Uterus (tissue), 3 donors: ENCODE measurements at regions not wholly inside any gene's neighbourhood (a gene's known extent, or its start where the extent isn't known, plus 50 kb on each side); places are given as distances from the start of the nearest gene placed in this dataset.

Experiments
- DNase-seq, 2 donors: peaks; one replicate each; pipeline ENCODE4 v3.0.0-alpha.2; 2019 to 2020
- H3K27ac ChIP-seq, 2 donors: fragments of 200-600 bp; sonication (generic); 1 replicate in 1 of 2; 2 replicates in 1 of 2; pipeline ENCODE4 v1.5.1; 2016 to 2018
- H3K27me3 ChIP-seq, 2 donors: fragments of 200-600 bp; sonication (generic); one replicate each; pipeline ENCODE4 v1.5.1; 2018 to 2019; ENCODE audit warnings: control low read depth in 1 of 2
- H3K36me3 ChIP-seq, 2 donors: fragments of 200-600 bp; sonication (generic); one replicate each; pipeline ENCODE4 v1.5.1; 2019; ENCODE audit warnings: control low read depth in 1 of 2
- H3K4me1 ChIP-seq, 2 donors: fragments of 200-600 bp; sonication (generic); one replicate each; pipeline ENCODE4 v1.5.1; 2018 to 2019; ENCODE audit warnings: control low read depth in 1 of 2
- H3K4me3 ChIP-seq, 2 donors: fragments of 200-600 bp; sonication (generic); 1 replicate in 1 of 2; 2 replicates in 1 of 2; pipeline ENCODE4 v1.5.1; 2018 to 2019; ENCODE audit warnings: mild to moderate bottlenecking in 1 of 2
- H3K9me3 ChIP-seq, 2 donors: fragments of 200-600 bp; sonication (generic); one replicate each; pipeline ENCODE4 v1.5.1; 2019; ENCODE audit warnings: control low read depth in 1 of 2
- CTCF ChIP-seq, 4 experiments: fragments of 200-600 bp in 2 of 4; fragments of 450-650 bp in 2 of 4; sonication (generic) in 2 of 4; IDR thresholded peaks; one replicate each; pipeline ENCODE4 v1.5.1; 2016 to 2019; ENCODE audit warnings: antibody characterized with exemption in 4 of 4, mild to moderate bottlenecking in 2 of 4, moderate library complexity in 1 of 4
- POLR2A ChIP-seq, 2 donors: fragments of 450-650 bp; IDR thresholded peaks; one replicate each; pipeline ENCODE4 v1.6.1; 2016; ENCODE audit warnings: antibody characterized with exemption in 2 of 2, mild to moderate bottlenecking in 1 of 2, moderate library complexity in 1 of 2
- intact Hi-C: fragments of 100-400 bp; cut with DNase I; formaldehyde crosslinking; loops from one replicate; pipeline ENCODE4 v1.15.1; 2023; ENCODE audit warnings: low total_unique reads
- donor health status: DM: yes; HTN: yes; CAD: no.

- no peak overlapping the region for H3K4me3 ChIP-seq
- H3K36me3 ChIP-seq, result no peaks in the 10 kb centered on the region
- H3K4me1 ChIP-seq, result peaks cover 0 to 4% of the 10 kb centered on the region in 2 donors
- intact Hi-C loops, result no loop called here
- peak in 1 of 2 donors; percentile 35 for DNase-seq
- TF ChIP-seq POLR2A (IDR thresholded peaks at IDR 0.05), result no peak
- no peak for TF ChIP-seq CTCF (IDR thresholded peaks at IDR 0.05)
- peak overlapping the region; percentile 26 to 40 for H3K27ac ChIP-seq
- H3K9me3 ChIP-seq, result no peaks in the 10 kb centered on the region
- no peaks in the 10 kb centered on the region for H3K27me3 ChIP-seq
Observed at GRCh38 chr4:142961866-142962265, 115.8 kb upstream of the INPP4B start.

GRCh38 chr4:142974328-142974727 is 128.2 kb upstream of the INPP4B start:
- TF ChIP-seq POLR2A (IDR thresholded peaks at IDR 0.05) (no peak), CTCF (IDR thresholded peaks at IDR 0.05) (no peak)
- no peak for DNase-seq
- no peaks in the 10 kb centered on the region for H3K4me1 ChIP-seq
- H3K36me3 ChIP-seq, result no peaks in the 10 kb centered on the region
- no peaks in the 10 kb centered on the region for H3K27me3 ChIP-seq
- intact Hi-C loops, result no loop called here
- no peak overlapping the region for H3K27ac ChIP-seq
- no peaks in the 10 kb centered on the region for H3K9me3 ChIP-seq
- H3K4me3 ChIP-seq, result no peak overlapping the region

GRCh38 chr4:142975618-142976017 is 129.5 kb upstream of the INPP4B start:
- TF ChIP-seq CTCF (IDR thresholded peaks at IDR 0.05) (no peak), POLR2A (IDR thresholded peaks at IDR 0.05) (no peak)
- intact Hi-C loops, result no loop called here
- Histone ChIP-seq H3K4me1 (no peaks in the 10 kb centered on the region), H3K9me3 (no peaks in the 10 kb centered on the region), H3K36me3 (no peaks in the 10 kb centered on the region), H3K27me3 (no peaks in the 10 kb centered on the region), H3K27ac (no peak overlapping the region), H3K4me3 (no peak overlapping the region)
- no peak for DNase-seq

- Histone ChIP-seq H3K9me3 (no peaks in the 10 kb centered on the region), H3K27me3 (no peaks in the 10 kb centered on the region), H3K27ac (no peak overlapping the region), H3K4me1 (no peaks in the 10 kb centered on the region), H3K4me3 (no peak overlapping the region), H3K36me3 (no peaks in the 10 kb centered on the region)
- intact Hi-C loops, result no loop called here
- TF ChIP-seq POLR2A (IDR thresholded peaks at IDR 0.05), result no peak
- no peak for TF ChIP-seq CTCF (IDR thresholded peaks at IDR 0.05)
- DNase-seq, result no peak
Observed at GRCh38 chr4:142976482-142976881, 130.4 kb upstream of the INPP4B start.

GRCh38 chr4:142977182-142977581 is 131.1 kb upstream of the INPP4B start:
- Histone ChIP-seq H3K27ac (no peak overlapping the region), H3K36me3 (no peaks in the 10 kb centered on the region), H3K27me3 (no peaks in the 10 kb centered on the region), H3K4me1 (no peaks in the 10 kb centered on the region), H3K9me3 (no peaks in the 10 kb centered on the region), H3K4me3 (no peak overlapping the region)
- TF ChIP-seq CTCF (IDR thresholded peaks at IDR 0.05) (no peak), POLR2A (IDR thresholded peaks at IDR 0.05) (no peak)
- DNase-seq, result no peak
- intact Hi-C loops, result no loop called here
